GM21390 (cell line): ENCODE measurements at regions not wholly inside any gene's neighbourhood (a gene's known extent, or its start where the extent isn't known, plus 50 kb on each side); places are given as distances from the start of the nearest gene placed in this dataset.
"Not testable (repeated sequence)": the region's sequence is repeated elsewhere in the genome, so short reads cannot be mapped to it uniquely, and the experiment has no call there.

Experiments
- ATAC-seq: cut with Tn5 transposase; IDR thresholded peaks from one replicate; pipeline ENCODE4 v1.9.1; 2021; ENCODE audit not compliant: unreplicated experiment

- no peak for ATAC-seq
Observed at GRCh38 chr10:52368725-52369124, 54.6 kb downstream of the DKK1 start.

- not testable (repeated sequence) for ATAC-seq
Observed at GRCh38 chr10:52374207-52374606, 60.1 kb downstream of the DKK1 start.

- no peak for ATAC-seq
Observed at GRCh38 chr10:52376694-52377354, 62.7 kb downstream of the DKK1 start.

- ATAC-seq = no peak
Observed at GRCh38 chr10:52378124-52378523, 64.0 kb downstream of the DKK1 start.

GRCh38 chr10:52379287-52379686, 65.2 kb downstream of the DKK1 start:
- ATAC-seq = no peak

- ATAC-seq = no peak
Observed at GRCh38 chr10:52383088-52383487, 69.0 kb downstream of the DKK1 start.

GRCh38 chr10:52387744-52388143, 73.7 kb downstream of the DKK1 start:
- no peak for ATAC-seq

- ATAC-seq = no peak
Observed at GRCh38 chr10:52390388-52390787, 76.3 kb downstream of the DKK1 start.

- ATAC-seq = no peak
Observed at GRCh38 chr10:52391927-52392602, 78.0 kb downstream of the DKK1 start.

- no peak for ATAC-seq
Observed at GRCh38 chr10:52394246-52394645, 80.2 kb downstream of the DKK1 start.

GRCh38 chr10:52400562-52400961, 86.5 kb downstream of the DKK1 start:
- no peak for ATAC-seq

- ATAC-seq = not testable (repeated sequence)
Observed at GRCh38 chr10:52403801-52404200, 89.7 kb downstream of the DKK1 start.

GRCh38 chr10:52409195-52409594, 95.1 kb downstream of the DKK1 start:
- no peak for ATAC-seq

- ATAC-seq = no peak
Observed at GRCh38 chr10:52409928-52410327, 95.8 kb downstream of the DKK1 start.

GRCh38 chr10:52410916-52411315, 96.8 kb downstream of the DKK1 start:
- no peak for ATAC-seq

GRCh38 chr10:52419281-52419680, 105.2 kb downstream of the DKK1 start:
- ATAC-seq = no peak

- ATAC-seq = no peak
Observed at GRCh38 chr10:52420656-52421055, 106.6 kb downstream of the DKK1 start.

- no peak for ATAC-seq
Observed at GRCh38 chr10:52423369-52423768, 109.3 kb downstream of the DKK1 start.

GRCh38 chr10:52424341-52424740, 110.3 kb downstream of the DKK1 start:
- no peak for ATAC-seq

- no peak for ATAC-seq
Observed at GRCh38 chr10:52434734-52435133, 120.7 kb downstream of the DKK1 start.

- ATAC-seq = no peak
Observed at GRCh38 chr10:52436664-52437063, 122.6 kb downstream of the DKK1 start.

GRCh38 chr10:52437205-52437646, 123.1 kb downstream of the DKK1 start:
- ATAC-seq = peak; percentile 91

GRCh38 chr10:52438119-52438518, 124.0 kb downstream of the DKK1 start:
- ATAC-seq = no peak
